T-helper 2 cell treated with Interferon-gamma antibody and Interleukin-4, amounts not matched to agents 100 ng/mL and 5 ng/mL, for 36 hours (primary cell): ENCODE measurements at regions not wholly inside any gene's neighbourhood (a gene's known extent, or its start where the extent isn't known, plus 50 kb on each side); places are given as distances from the start of the nearest gene placed in this dataset.
"Not testable (repeated sequence)": the region's sequence is repeated elsewhere in the genome, so short reads cannot be mapped to it uniquely, and the experiment has no call there.

Experiments
- intact Hi-C: fragments of 100-400 bp; cut with micrococcal nuclease; formaldehyde crosslinking; loops from one replicate; pipeline ENCODE4 v1.15.1; 2023

DNA sequence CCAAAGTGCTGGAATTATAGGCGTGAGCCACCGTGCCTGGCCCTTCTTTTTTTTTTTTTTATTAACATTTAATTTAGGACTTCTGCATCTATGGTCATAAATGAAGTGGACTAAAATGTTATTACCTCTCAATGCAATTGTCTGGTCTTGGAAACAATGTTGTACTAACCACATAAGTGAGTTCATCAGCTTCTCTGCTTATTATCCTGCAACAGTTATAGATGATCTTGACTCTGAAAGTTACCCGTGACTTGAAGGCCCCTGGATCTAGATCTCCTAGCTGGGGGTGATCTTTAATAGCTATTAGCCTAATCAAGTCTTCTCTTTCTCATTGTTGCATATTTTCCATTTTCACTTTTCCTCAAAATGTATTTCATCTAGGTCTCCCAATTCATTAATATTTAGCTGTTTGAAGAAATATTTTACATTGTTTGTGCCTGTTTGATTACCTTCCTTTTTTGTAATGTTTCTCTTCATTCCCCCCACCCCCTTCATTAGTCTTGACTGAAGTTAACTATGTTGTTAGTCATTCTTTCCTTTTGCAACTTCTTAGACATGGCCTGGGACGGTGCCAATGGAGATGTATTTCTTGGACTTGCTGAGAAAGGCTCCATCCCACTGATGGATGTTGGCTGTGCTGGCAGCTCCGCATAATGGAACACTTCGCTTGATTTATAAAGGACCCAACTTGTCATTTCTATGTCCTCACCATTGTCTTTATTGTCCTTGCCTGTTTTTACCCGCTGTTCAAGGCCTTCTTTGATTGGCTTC is 141.6 kb upstream of the RIOK3 start:
- intact Hi-C loops: no loop called here

DNA sequence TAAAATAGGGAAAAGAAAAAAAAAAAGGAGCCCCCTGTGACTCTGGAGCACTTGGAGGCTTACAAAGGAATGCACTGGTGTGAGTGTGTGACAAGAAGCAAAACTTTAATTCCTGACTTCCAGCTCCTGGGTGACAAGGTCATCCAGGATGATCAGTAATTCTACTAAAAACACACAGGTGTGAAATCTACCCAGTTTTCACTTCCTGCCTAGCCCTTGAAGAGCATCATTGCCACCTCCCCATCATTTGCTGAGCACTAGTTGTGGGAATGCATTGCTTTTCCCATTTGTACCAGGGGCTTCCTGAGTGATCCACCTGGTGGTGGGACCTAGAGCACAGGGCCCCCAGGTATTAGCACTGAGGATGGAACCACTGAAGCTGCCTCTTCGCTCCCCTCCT is 139.7 kb upstream of the RIOK3 start:
- intact Hi-C loops: no loop called here

DNA sequence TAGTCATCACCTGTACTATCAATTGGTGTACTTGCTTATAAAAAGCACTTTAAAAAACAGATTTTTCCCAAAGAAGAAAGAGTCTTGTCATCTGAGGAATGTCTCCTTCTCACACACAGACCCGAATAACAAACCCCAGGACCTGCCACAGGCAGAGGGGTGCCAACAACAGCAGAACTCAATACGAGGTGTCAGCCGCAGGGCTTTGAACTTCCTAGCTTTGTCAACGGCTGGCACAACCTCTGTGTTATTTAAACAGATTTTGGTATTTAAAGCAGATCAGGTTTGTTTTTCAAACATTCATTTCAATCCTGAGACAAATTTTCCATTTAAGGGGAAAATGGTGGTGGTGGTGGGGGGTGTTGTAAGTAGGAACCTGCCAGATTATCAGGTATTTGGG is 138.4 kb upstream of the RIOK3 start:
- intact Hi-C loops: no loop called here

DNA sequence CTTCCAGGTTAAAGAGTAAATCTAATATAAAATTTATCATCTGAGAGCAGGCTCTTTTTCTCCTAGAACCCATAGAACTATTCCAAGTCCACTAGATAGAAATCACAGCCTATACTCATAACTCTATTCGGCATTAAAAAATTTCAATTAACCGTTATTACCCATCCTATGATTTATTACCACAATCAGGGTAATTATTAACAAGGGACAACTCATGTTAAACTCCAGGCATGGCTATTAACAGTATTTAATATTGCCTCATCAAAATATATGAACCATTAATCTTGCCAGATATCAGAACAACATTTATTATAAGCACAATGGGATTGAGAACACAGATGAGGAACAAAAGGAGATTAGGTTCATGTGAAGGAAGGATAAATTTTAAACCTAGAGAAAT is 136.8 kb upstream of the RIOK3 start:
- intact Hi-C loops: no loop called here

DNA sequence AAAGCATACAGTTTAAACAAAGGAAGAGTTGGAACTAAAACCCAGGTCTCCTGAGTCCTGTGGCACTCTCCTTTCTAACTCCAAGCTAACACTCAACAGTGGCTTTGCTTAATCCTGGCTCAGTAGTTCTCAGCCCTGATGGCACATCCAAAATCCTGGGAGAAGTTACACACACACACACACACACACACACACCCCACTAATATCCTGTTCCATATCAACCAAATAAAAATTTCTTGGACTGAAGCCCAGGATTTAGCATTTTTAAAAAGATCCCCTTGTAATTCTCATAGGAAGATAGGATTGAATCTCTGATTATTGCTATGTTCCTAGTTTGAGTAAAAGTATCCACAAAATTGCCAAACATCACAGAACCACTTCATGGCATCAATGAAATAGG is 136.1 kb upstream of the RIOK3 start:
- intact Hi-C loops: no loop called here

DNA sequence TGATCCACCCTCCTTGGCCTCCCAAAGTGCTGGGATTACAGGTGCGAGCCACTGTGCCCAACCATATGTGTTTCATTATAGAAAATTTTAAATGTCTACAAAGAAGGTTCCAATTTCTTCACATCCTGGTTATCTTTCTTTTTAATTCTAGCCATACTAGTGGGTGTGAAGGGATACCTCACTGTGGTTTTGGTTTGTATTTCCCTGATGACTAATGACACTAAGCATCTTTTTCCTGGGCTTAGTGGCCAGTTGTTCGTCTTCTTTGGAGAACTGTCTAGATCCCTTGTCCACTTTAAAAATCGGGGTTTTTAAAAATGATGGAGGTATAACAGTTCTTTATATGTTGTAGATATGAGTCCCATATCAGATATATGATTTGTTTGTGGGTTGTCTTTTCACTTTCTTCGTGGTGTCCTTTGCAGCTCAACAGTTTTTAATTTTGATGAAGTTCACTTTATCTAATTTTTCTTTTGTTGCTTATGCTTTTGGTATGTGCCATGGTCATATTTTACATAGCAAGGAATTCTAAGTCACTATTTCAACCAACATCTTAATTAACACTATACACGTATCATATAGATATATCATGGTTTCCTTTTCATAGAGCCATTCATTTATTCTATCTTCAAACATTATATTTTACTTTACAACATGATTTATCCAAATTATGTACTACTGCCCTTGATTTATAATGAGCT is 135.0 kb upstream of the RIOK3 start:
- intact Hi-C loops: no loop called here

DNA sequence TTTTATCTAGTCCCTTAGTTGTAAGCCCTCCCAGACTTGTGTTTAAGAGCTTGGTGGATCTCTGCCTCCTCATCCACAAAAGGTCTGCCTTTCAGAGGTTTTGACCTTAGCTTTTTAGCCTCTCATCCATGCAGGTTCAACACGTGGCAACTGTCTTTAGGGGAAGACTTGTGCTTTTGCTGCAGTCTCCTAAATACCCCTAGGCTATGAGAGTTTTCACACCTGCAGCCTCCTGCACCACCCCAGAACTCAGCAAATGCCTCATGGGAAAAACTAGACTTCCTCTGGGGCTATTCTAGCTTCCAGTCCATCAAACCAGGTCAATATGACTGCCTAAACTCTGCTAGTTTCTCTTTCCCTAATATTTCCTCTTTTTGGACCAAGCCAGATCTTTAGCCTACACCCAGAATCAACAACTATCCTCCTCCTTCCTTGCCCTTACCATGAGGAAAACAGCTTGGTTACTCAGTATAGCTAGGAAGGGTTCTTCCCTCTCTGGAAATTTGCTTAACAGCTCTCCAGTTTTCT is 132.3 kb upstream of the RIOK3 start:
- intact Hi-C loops: no loop called here

DNA sequence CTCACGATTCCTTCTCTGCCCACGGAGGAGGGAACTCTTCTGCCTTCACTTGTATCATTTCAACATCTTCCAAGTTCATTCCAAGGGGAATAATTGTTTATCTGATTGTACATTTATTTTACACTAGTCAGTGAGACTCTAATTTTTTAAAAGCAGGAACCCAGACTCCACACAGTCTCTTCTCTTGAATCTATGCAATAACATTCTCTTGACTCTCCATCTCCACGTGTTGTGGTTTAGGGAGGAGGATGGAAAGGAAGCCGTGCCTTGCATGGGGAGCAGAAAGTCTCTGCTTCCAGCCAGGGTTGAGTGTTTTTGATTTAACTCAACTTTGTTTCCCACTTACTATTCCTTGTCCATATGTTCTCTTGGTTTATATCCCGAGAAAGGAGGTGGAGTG is 131.1 kb upstream of the RIOK3 start:
- intact Hi-C loops: no loop called here

DNA sequence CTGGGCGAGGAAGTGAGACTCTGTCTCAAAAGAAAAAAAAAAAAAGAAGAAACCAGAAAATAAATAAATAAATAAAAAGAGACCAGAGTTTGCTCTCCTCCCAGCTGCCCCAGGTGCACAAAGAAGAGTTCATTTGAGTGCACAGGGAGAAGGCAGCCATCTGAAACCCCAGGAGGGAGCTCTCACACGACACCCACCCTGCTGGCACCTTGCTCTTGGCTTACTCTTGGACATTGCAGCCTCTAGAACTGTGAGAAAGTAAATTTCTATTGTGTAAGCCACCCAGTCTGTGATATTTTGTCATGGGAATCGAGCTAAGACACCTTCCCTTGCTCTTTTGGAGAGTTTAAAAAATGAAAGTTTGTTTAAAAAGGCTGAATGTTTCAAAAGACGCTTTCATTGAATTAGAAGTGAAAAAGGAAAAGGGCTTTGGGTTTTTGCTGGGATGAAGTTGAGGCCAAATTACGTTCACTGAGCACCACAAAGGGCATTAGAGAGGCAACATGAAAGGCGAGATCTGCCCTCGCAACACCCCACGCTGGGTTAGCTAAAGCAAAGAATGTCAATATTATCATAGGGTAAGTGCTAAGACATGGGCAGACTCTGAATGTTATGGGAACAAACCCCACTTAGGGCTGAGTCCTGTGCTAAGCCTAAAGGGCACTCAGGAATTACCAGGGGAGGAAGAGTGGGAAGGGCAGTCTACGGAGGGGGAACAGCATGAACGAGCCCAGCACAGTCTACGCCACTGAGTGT is 128.9 kb upstream of the RIOK3 start:
- intact Hi-C loops: no loop called here

DNA sequence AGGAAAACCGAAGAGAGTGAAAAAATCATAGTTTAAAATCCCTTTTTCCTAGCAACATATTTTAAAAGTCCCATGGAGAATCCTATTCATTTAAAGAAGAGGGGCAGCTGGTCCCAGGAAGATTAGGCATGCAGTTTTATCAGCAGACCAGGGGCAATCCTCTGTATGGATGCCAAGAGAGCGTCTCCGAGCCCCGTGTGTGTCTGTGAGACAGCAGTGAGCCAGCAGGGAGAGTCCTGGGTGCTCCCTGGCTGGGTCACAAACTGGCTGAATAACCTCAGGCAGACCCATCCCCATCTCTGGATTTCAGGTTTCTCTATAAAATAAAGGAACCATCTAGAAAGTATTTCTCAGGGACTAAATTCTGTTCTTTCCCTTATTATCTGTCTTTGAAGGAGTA is 128.2 kb upstream of the RIOK3 start:
- intact Hi-C loops: no loop called here

DNA sequence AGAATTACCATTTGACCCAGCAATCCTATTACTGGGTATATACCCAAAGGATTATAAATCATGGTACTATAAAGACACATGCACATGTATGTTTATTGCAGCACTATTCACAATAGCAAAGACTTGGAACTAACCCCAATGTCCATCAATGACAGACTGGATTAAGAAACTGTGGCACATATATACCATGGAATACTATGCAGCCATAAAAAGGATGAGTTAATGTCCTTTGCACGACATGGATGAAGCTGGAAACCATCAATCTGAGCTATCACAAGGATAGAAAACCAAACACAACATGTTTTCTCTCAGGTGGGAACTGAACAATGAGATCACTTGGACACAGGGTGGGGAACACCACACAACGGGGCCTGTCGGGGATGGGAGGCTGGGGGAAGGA is 123.4 kb upstream of the RIOK3 start:
- intact Hi-C loops: not testable (repeated sequence)

DNA sequence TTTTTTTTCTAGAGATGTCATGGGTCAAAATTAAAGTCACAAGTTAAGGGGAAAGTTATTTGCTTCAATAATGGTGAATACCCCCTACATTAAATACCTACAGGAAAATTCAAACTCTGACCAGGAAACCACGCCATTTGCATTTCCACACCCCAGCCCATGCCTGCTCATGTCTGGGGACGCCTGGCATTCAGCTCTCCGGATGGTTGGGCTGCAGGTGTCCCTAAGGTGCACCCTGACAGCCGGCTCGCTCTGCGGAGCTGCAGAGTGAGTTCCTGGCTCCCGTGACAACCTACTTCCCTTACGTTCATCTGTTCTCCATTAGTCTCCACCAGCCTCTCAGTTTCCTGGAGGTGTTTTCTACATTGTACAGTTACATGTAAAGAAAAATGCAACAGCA is 122.7 kb upstream of the RIOK3 start:
- intact Hi-C loops: no loop called here

DNA sequence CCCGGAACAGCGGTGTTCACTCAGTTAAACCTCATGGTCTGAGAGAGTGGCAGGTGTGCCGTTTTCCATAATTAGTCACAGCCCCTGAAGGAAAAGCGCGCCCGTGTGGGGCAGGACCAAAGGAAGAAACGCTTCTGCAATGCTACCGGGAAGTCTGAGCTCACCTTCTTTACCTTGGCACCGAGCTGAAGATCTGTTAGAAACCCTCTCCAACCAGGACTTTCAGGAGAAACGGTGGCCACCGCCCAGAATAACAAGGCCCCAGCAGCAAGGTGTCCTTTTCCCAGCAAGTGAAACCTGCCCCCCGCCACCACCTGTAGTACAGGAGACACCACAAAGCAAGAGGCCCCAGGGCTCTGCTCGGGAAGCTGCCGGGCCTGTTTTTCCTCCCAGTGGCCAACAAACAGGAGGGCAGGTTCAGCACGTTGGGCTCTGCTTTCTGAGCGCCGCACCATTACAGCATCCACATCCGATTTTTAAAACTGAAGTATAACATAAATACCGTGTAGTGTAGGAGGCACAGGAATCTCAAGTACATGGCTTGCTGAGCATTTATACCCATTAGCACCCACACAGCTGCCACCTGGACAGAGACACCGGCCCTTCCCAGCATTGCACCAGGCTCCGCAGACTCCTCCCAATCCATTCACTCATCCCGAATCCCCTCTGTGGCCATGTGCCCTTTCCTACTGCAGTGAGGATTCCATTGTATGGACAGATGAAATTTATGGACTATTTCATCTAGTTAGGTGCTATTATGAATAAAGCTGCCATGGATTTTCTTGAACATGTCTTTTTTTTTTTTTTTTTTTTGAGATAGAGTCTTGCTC is 121.8 kb upstream of the RIOK3 start:
- intact Hi-C loops: no loop called here

DNA sequence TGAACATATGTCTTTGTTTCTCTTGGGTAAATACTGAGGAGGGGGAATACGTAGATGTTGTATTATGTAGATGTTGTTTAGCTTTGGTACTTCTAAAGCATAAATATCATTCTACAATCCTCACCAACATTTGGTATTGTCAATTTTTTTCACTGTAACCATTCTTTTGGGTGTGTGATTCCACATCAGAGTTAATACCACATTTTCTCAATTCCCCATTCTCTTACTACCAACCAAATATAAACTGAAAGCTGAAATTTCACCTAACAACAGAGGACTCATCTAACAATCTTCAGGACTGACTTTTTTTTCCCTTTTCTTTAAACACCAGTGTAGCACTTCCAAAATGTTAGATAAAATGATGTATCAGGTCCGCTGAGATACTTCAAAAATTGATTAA is 120.7 kb upstream of the RIOK3 start:
- intact Hi-C loops: no loop called here

DNA sequence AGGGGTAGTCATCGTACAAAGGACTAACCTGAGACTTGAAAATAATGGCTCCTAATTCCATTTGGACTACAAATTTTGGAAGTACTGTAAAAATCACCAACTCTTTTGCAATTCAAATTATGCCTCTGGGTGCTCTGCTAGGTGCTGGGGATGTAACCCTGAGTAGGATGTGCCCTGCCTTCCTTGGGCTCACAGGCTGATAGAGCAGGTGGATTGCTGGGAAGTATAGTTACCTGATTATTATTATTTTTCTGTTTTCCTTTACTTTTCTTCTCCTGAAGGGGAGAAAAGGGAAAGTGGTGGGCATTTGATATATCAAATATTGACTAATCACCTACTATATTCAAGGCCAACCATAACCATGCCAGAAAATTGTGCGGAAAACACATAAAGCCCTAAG is 119.3 kb upstream of the RIOK3 start:
- intact Hi-C loops: no loop called here

DNA sequence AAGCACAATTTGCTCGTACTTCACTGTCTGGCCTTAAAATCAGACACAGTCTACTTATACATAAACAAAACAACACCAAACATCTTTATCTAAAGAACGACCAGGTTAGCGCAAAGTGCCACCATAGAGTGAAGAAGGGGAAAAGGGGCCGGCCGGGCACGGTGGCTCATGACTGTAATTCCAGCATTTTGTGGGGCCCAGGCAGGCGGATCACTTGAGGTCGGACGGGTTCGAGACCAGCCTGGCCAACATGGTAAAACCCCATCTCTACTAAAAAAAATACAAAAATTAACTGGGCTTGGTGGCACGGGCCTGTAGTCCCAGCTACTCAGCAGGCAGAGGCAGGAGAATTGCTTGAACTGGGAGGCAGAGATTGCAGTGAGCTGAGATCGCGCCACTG is 118.5 kb upstream of the RIOK3 start:
- intact Hi-C loops: no loop called here

DNA sequence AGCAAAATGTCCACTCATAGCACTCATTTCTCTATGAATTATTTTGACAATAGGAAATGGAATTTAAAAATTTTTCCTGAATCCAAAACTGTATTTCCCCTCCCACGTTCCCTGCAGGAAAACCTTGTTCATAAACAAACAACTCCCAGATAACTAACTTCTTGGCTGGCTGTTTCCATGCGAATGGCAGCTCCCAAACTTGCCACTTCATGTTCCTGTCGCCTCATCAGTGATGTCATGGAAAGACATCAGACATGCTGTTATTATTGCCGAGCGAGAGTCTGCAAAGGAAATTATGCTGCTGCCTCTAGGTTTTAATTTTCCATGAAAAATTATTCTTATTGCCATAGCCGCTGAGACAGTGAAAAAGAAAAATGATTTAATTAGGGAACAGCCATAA is 117.0 kb upstream of the RIOK3 start:
- intact Hi-C loops: no loop called here

DNA sequence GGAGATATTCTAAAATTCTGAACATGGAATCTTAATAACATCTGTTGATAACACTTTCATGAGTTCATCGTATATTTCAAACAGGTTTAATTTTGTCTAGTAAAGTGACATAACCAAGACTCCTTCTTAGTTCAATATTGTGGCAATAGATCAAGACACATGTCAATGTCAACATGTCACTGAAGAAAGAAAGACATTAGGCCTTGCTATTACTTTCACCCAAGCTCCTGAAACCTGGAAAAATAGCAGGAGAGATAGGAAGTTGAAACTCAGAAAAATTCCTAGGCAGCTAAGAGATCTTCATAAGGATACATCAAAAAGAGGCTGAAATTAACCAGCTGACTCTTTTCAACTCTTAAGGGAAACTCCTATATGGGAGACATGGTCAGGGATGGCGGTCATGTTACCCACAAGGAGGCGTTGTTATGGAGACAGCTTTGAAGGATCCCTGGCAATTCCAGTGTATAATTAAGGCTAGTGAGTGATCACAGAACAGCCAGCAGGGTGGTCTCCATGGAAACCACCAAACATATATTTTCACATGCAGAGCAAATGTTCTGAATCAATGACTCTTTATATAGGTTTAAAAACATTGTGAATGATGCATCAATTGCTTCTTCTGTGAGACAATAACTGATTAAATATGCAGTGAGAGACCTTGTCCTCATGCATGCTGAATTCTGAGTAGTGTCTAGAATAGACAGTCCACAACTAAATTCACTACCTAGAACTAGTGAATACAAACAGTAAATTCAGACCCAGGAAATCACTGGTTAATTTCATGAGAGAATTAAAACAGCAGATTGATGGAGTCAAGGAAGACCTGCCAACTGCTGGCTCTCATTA is 115.3 kb upstream of the RIOK3 start:
- intact Hi-C loops: no loop called here

DNA sequence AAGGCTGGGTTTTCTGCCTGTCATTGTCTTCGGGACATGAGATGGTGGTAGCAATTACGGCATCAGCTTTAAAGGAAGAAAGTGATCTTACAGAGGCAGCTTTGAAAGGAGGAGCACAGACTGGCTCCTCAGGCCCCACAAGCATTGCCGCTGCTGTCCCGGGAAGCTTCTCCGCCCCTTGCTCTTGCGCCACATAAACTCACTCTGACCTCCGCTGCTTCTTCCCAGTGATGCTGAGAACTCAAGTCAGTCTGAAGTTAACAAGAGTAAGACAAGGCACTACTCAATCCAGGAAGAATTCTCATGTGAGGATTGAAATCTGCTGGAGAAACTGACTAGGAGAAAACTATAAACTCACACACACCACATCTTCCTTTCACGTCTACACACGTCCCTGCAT is 112.4 kb upstream of the RIOK3 start:
- intact Hi-C loops: no loop called here

DNA sequence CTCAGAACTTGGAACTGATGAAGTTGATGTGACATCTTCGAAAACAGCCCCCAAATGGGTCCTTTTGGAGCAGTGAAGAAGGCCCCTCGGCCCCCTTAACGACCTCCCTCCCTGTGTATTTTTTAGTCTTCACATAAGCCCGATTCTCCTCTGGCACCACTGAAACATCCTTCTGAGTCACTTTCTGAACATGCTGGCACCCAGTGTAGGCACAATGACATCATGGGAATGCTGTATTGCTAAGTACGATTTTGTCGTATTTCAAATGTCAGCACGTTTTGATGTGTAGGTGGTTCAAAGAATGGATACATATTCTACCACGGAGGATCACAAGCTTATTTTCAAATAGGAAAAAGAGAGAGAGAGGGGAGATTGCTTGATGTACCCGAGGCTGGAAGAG is 111.7 kb upstream of the RIOK3 start:
- intact Hi-C loops: no loop called here
